Liver (tissue), 3 donors: ENCODE measurements at regions not wholly inside any gene's neighbourhood (a gene's known extent, or its start where the extent isn't known, plus 50 kb on each side); places are given as distances from the start of the nearest gene placed in this dataset.

Experiments
- EGR1 ChIP-seq, 2 donors: IDR thresholded peaks; 2 replicates each; pipeline ENCODE4 v1.6.1; 2016 to 2018; ENCODE audit warnings: antibody characterized with exemption in 2 of 2, low read depth in 2 of 2
- FOXA1 ChIP-seq: IDR thresholded peaks from 2 replicates; pipeline ENCODE4 v1.6.1; 2016; ENCODE audit warnings: antibody characterized with exemption
- JUND ChIP-seq, 2 donors: IDR thresholded peaks; 2 replicates each; pipeline ENCODE4 v1.6.1; 2016; ENCODE audit warnings: antibody characterized with exemption in 2 of 2
- RAD21 ChIP-seq, 2 donors: IDR thresholded peaks; 2 replicates each; pipeline ENCODE4 v1.6.1; 2016; ENCODE audit warnings: antibody characterized with exemption in 2 of 2, mild to moderate bottlenecking in 2 of 2
- TF ChIP-seq, protein P1 (sequence below): fragments of 150-350 bp; IDR thresholded peaks from 2 replicates; pipeline ENCODE4 v1.5.1; 2017; ENCODE audit warnings: improper control_type of control experiment, low read depth, low read length; ENCODE audit not compliant: missing input control
- TF ChIP-seq, protein P2 (sequence below): IDR thresholded peaks from 2 replicates; pipeline ENCODE4 v1.6.1; 2016; ENCODE audit warnings: antibody characterized with exemption
- TF ChIP-seq, protein P3 (sequence below): IDR thresholded peaks from 2 replicates; pipeline ENCODE4 v1.6.1; 2016; ENCODE audit warnings: antibody characterized with exemption, mild to moderate bottlenecking
- donor health status: healthy.
- donor health status: healthy.

DNA sequence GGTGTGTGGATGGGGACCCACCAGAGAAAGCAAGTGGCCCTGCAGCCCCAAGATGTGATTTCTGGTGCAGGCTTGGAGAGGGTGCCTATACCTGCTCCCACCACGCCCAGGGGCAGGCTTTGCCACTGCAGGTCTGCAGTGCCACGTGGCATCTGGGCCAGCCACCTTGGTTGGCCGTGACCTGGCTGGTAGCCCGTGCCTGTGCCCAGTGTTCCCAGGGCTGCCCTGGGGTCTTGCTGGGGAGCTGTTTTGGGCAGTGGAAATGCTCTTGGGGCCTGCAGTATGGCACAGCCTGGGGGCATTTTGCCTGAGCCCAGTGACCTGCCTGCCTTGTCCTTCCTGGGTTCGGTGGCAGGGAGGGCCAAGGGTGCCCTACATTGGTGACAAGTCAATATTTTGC is 203.4 kb downstream of the UBE3A start:
- TF ChIP-seq, protein P1, sequence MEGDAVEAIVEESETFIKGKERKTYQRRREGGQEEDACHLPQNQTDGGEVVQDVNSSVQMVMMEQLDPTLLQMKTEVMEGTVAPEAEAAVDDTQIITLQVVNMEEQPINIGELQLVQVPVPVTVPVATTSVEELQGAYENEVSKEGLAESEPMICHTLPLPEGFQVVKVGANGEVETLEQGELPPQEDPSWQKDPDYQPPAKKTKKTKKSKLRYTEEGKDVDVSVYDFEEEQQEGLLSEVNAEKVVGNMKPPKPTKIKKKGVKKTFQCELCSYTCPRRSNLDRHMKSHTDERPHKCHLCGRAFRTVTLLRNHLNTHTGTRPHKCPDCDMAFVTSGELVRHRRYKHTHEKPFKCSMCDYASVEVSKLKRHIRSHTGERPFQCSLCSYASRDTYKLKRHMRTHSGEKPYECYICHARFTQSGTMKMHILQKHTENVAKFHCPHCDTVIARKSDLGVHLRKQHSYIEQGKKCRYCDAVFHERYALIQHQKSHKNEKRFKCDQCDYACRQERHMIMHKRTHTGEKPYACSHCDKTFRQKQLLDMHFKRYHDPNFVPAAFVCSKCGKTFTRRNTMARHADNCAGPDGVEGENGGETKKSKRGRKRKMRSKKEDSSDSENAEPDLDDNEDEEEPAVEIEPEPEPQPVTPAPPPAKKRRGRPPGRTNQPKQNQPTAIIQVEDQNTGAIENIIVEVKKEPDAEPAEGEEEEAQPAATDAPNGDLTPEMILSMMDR = no peak
- TF ChIP-seq, protein P2, sequence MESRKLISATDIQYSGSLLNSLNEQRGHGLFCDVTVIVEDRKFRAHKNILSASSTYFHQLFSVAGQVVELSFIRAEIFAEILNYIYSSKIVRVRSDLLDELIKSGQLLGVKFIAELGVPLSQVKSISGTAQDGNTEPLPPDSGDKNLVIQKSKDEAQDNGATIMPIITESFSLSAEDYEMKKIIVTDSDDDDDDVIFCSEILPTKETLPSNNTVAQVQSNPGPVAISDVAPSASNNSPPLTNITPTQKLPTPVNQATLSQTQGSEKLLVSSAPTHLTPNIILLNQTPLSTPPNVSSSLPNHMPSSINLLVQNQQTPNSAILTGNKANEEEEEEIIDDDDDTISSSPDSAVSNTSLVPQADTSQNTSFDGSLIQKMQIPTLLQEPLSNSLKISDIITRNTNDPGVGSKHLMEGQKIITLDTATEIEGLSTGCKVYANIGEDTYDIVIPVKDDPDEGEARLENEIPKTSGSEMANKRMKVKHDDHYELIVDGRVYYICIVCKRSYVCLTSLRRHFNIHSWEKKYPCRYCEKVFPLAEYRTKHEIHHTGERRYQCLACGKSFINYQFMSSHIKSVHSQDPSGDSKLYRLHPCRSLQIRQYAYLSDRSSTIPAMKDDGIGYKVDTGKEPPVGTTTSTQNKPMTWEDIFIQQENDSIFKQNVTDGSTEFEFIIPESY = no peak
- TF ChIP-seq FOXA1 (no peak), JUND (IDR thresholded peaks at IDR 0.05) (no peak), RAD21 (IDR thresholded peaks at IDR 0.05) (no peak), EGR1 (IDR thresholded peaks at IDR 0.05; ENCODE audit: low read depth in 2 of 2) (no peak)
- TF ChIP-seq, protein P3, sequence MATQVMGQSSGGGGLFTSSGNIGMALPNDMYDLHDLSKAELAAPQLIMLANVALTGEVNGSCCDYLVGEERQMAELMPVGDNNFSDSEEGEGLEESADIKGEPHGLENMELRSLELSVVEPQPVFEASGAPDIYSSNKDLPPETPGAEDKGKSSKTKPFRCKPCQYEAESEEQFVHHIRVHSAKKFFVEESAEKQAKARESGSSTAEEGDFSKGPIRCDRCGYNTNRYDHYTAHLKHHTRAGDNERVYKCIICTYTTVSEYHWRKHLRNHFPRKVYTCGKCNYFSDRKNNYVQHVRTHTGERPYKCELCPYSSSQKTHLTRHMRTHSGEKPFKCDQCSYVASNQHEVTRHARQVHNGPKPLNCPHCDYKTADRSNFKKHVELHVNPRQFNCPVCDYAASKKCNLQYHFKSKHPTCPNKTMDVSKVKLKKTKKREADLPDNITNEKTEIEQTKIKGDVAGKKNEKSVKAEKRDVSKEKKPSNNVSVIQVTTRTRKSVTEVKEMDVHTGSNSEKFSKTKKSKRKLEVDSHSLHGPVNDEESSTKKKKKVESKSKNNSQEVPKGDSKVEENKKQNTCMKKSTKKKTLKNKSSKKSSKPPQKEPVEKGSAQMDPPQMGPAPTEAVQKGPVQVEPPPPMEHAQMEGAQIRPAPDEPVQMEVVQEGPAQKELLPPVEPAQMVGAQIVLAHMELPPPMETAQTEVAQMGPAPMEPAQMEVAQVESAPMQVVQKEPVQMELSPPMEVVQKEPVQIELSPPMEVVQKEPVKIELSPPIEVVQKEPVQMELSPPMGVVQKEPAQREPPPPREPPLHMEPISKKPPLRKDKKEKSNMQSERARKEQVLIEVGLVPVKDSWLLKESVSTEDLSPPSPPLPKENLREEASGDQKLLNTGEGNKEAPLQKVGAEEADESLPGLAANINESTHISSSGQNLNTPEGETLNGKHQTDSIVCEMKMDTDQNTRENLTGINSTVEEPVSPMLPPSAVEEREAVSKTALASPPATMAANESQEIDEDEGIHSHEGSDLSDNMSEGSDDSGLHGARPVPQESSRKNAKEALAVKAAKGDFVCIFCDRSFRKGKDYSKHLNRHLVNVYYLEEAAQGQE = no peak
